GM21619 (cell line): ENCODE measurements at regions not wholly inside any gene's neighbourhood (a gene's known extent, or its start where the extent isn't known, plus 50 kb on each side); places are given as distances from the start of the nearest gene placed in this dataset.
"Not testable (repeated sequence)": the region's sequence is repeated elsewhere in the genome, so short reads cannot be mapped to it uniquely, and the experiment has no call there.

Experiments
- ATAC-seq: cut with Tn5 transposase; IDR thresholded peaks from one replicate; pipeline ENCODE4 v1.9.1; 2021; ENCODE audit not compliant: unreplicated experiment

DNA sequence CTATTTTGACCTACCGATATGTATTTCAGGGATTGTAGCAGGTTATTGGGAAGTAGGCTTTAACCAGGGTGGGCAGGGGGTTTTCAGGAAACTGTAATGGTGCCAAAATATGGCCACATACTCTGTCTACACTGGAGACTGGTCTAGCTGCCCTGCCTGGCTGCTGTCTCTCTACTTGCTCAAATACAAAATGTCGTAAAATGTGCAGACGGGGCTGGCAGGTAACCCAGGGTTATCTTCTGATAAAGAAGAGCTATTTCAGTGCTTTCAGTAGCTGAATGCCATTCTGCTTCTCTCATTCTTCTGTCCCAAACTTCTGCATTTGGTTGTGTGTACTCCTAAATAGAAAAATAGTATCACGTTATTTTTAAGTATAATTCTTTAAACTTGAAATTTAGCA is 616.2 kb downstream of the EPM2A start:
- ATAC-seq = no peak

DNA sequence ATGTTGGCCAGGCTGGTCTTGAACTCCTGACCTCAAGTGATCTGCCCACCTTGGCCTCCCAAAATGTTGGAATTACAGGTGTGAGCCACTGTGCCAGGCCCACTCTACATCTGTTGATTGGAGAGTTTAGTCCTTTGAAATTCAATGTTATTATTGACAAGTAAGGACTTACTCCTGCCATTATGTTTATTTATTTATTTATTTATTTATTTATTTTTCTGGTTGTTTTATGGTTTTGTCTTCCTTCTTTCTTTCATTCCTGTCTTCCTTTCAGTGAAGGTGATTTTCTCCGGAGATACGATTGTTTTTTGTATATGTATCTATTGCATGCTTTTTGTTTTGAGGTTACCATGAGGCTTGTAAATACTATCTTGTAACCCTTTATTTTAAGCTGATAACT is 602.6 kb downstream of the EPM2A start:
- no peak for ATAC-seq

DNA sequence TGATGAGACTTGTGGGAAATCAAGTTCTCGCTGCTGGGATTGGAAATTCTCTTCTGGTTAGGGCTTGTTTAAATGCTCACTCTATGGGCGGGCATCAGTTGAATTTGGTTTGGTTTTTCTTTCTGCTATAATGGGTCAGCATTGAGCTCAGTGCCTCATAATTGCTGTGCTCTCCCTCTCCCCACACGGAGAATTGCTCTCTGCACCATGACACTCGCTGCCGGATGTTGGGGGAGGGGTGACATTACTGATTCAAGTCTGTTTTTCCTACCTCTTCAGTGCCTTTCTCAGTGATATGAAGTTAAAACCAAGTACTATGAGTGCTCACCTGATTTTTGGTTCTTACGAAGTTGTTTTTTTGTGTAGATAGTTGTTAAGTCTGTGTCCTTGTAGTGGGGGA is 599.6 kb downstream of the EPM2A start:
- no peak for ATAC-seq

DNA sequence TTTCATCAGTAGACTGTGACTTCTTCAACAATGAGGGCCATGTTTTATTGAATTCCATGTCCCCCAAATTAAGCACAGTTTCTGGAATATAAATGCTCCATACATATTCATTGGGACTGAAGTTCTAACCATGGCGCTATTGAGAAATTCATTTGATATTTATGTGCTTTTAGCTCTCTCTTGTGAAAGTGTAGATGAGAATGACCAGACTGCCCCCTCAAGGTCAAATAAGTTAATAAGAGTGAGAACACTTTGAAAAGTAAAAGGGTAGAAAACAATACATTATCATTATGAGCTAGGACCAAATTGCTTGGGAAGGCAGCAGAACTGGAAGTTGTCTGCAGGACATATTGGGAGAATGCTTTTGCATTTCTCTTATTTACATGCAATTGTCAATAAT is 597.9 kb downstream of the EPM2A start:
- ATAC-seq = no peak

DNA sequence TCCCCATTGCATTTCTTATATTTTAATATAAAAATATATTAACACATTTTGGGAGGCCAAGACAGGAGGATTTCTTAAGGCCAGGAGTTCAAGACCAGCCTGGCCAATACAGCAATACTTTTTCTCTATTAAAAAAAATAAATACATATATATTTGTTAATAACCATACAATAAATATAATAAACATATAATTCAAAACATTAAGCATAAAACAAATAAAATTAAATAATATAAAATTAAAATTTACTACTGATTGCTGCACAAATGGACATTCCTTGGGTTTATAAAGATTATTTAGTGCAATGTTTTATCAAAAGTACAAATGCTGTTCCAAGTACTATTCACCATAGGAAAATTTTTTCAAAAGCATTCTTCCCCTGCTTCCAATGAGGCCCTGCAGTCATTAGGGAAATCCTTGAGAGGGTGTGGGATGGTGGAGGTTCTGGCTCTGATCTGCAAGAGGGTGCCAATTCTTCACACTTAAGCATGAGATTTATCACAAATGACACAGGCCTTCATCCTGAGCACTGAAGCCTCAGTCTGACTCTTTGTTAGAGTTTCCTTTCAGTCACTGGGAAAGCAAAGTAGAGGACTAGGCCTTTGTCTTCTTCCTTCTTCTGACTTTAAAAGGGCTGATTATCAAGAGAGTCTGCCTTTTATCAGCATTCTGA is 596.7 kb downstream of the EPM2A start:
- no peak for ATAC-seq

DNA sequence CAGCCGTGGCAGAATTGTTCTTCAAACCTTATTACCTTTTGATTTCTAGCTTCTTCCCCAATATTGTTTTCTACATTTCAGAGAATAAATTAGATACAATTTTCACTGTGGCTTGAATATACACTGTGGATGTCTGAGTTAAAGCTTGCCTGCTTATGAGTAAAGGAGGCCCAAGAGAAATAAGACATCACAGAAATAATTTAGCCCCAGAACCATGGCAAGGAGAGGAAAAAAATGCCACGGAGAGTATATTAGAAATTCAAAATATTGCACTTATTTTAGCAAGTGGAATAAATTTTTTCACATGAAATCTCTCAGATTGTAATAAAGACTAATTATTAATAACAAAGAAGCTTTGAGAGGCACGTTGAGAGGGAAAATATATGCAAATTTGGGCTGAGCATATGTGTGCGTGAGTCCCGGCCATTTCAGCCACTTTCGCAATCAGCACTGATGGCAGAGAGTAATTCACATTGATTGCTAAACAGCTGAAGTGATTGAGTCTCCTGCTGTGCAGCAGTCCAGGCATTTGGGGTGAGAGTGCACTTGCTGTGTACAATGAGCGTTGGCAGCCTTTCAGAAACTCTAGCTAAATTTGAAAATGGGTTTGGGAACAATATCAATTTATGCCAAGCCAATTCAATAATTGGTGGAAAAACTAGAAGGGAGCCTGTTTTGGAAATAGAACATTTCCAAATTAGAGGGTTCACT is 596.0 kb downstream of the EPM2A start:
- ATAC-seq = no peak

DNA sequence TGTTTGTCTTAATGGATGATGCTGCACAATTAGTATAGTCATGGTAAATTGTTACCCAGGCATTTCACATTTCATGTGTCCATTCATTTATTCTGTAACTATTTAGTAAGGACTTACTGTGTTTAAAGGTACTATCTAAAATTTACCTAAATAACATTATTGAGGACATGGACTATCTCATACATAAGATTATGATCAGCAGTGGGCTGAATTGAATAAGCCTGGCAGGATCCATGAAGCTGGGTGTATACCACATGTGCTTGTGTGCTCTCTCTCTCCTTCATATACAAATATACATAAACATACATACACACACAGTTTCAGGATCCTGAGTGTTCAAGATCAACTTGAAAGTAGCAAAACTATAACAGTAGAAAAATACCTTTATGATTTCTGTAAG is 595.4 kb downstream of the EPM2A start:
- no peak for ATAC-seq

DNA sequence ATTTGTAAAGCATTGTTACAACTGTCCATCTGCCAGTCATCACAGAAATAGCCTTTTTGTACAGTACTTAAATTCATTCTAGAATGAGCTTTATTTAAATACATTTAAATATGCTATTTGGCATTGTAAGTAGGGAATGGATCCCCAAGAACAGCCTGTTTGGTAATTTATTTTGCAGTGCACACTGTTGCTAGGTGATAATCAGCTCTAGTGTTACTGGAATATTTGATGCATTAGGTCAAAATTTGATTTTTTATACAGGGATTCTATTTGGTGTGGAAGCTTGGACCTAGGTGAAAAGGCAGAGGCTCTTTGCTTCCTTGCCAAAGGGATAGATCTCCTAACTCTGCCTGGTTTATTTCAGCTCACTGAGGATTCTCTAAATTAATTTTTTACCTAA is 593.7 kb downstream of the EPM2A start:
- ATAC-seq = no peak

DNA sequence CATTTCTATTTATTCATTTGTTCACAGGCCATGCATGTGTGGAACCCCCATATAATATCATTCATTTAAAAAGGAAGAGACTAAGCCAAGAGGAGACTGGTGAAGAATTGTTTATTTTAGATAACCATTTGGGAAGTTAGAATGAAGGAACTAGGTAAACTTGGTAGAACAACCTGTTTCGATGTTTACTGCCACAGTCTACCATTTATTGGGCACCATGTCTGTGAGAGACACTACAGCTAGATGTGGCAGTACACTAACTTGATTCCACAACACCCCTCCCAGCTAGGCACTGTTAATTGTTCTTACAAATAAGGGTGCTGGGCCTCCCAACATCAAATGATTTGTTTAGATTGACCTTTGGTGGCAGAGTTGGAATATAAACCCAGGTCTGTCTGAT is 592.4 kb downstream of the EPM2A start:
- ATAC-seq = no peak

DNA sequence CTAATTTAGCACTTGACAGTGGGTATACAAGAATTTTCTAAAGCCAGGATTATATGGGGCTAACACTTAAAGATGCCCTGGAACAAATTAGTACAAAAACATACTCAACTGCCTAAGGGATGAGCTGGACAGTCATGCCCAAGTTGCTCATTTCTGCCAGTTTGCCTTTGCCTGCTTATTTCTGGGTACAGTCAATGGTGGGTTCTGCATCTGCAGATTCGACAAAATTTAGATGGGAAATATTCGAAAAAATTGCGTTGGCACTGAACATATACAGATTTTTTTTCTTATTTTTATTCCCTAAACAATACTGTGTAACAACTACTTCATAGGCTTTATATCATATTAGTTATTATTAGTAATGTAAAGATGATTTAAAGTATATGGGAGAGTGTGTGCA is 591.9 kb downstream of the EPM2A start:
- ATAC-seq = no peak

DNA sequence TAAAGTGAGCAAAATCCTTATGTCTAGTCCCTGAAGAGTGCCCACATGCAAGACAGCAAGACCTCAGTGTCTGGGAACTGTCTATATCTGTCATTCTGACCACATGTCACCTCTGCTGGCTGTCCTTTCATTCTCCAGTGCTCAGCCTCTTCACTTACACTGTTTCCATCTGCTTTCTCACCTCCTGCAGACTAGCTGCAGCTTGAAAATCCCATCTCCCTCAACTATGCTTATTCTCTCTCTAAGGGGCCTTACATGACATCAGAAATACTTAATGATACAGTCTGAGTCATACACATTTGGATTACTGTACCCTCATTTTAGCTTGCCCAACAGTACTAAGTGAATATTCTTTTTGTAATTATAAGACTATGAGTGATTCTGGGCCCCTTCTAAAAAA is 587.8 kb downstream of the EPM2A start:
- no peak for ATAC-seq

DNA sequence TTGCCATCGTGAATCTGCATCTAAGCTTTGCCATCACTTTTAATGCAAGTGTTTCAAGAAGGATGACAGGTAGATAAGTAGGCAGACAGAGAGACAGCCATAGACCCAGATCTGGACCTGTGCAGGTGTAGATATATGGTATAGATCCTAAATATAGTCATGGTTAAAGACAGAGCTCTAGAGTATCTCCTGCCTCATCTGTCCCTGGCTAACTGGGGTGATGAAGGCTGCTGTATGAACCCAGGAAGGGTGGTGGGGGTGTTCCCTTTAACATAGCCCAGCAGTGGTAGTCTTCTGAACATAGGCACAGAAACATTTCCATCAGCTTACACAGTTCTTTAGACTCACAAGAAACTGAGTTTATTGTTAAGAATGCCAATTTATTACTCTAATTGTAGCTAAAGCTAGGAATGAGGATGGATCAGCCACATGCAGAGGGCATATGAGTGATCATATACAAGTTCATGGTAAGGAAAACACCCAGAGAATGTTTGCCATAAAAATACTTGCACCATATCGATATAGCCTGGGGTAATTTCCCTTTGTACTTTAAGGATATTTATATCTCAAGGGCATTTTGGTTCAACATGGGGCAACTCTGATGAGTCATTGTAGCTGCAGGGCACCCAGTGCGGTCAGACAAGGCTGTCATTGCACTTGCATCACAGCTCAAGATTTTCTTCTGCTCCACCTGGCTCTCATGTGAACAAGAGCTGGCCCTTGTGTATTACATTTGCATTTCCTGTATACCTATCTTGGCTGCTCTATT is 587.2 kb downstream of the EPM2A start:
- ATAC-seq = peak; percentile 62

DNA sequence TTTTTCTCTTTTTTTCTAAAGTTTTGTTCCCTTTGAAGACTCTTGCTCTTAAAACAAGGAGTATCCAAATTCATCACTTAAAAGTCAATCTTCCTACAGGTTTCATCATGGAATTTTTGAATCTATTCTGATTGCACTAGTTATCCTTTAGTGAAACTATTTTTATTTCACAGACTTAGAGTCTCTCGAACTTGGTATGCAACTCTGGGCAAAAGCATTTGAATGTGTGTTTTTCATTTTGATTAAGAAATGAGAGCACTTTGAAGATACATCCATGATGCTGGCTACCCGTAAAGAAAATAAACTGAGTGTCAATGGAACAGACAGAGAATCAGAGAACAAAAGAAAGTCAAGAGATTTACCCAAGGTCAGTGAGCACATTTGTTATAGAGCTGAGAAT is 586.5 kb downstream of the EPM2A start:
- ATAC-seq = no peak

DNA sequence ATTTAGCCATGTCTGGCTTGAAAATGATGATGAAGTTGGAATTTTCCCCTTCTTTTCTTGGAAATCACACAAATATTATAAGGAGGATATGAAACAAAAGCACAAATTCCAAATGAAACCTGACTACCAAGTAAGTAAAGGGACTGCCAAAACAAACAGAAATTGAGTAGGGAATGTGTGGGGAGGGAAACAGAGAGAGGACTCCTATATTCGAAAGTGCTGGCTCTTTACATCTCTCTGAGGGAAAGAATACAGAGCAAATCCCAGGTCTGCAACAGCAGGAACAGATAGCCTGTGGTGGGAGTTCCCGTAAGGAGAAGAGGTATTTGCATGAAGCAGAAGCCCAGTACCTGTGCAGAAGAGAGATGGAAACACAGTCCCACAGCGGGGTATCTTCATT is 583.7 kb downstream of the EPM2A start:
- ATAC-seq = no peak

DNA sequence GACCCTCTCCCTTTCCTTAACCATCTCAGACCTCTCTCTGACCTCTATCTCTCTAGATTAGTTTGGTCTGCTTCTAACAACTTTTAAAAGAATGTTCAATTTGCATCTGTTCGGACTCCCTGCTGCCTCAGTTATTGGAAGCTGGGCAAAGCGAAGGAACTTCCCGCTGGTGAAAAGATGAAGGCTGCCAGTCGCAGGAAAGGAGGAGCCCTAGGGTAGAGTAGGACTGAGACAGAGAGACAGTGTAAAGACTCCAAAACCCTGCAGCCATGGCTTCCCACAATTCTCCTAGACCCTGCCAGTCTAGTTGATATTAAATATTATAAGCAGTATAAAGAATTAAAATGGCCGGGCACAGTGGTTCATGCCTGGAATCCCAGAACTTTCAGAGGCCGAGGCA is 581.8 kb downstream of the EPM2A start:
- ATAC-seq = no peak

DNA sequence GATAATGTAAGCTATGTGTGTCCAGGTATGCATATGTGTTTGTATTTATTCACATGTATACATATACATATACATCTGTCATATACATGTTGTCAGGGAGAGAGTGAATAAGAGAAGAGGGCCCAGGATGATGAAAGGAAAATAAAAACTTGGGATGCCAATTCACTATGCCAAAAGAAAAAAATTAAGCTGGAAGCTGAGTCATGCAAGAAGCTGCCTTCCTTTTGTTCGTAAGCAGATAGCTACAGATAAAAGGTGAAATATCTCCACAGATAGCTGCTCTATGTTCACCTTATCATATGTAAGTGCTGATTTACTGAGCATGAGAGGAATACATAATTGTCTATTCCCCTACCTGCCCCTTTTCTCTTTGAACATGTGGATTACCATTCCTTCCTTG is 579.9 kb downstream of the EPM2A start:
- ATAC-seq = no peak

DNA sequence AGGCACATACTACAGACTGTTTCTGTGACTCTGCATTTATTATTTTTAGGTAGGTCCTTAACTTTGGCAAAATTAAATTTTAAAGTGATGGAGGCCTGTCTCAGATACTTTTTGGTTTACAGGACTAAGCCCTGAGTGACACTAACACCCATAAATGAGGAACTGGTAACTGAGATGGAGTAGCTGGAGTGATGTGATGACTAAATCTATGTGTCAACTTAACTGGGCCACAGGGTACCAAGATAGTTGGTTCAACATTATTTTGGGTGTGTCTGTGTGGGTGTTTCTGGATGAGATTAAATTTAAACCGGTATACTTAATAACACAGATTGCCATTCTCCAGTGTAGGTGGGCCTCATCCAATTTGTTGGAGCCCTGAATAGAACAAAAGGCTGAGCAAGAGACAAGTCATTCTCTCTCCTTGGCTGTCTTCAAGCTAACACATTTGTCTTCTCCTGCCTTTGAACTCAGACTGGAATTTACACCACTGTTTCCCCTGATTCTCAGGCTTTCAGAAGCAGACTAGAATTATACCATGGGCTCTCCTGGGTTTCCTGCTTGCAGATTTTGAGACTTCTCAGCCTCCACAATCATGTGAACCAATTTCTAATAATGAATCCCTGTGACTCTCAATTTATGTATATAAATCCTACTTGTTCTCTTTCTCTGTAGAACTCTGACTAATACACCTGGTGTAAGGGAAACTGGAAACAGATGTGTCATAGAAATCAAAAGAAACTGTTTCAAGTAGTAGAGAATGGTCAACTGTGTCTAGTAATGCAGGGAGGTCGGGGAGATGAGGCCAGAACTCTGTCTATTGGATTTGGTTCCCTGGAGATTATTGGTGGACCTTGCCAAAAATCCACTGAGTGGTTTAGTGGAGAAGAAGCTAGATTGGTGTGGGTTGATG is 579.2 kb downstream of the EPM2A start:
- no peak for ATAC-seq

DNA sequence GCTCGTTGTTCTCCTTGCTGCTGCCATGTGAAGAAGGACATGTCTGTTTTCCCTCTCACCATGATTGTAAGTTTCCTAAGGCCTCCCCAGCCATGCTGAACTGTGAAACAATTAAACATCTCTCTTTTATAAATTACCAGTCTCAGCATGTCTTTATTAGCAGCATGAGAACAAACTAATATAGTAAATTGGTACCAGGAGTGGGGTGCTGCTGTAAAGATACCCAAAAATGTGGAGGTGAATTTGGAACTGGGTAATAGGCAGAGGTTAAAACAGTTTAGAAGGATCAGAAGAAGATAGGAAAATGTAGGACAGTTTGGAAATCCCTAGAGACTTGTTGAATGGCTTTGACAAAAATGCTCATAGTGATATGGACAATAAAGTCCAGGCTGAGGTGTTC is 576.7 kb downstream of the EPM2A start:
- not testable (repeated sequence) for ATAC-seq

DNA sequence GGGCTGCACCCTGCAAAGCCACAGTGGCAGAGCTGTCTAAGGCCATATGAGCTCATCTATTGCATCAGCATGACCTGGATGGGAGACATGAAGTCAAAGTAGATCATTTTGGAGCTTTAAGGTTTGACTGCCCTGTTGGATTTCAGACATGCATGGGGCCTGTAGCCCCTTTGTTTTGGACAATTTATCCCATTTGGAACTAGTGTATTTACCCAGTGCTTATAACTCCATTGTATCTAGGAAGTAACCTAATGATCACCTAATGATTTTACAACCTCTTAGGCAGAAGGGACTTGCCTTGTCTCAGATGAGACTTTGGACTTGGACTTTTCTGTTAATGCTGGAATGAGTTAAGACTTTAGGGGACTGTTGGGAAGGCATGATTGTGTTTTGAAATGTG is 575.4 kb downstream of the EPM2A start:
- no peak for ATAC-seq

DNA sequence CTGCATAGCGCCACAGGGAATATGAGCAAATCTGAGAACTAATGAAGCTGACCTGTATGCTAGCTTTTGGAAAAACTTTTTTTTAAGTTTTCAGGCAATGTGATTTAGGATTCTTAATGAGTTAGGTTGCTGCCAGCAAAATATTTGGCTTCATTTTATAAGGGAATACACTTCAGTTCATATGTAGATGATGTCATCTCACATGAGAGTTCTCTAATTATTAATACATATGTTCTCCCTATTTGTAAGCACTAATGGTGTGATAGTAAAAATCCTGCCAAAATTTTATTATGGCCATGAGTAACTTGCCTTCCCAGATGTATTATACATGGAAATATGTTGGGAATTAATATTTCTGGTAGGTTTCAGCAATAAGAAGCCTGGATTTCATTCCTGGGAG is 573.8 kb downstream of the EPM2A start:
- no peak for ATAC-seq

DNA sequence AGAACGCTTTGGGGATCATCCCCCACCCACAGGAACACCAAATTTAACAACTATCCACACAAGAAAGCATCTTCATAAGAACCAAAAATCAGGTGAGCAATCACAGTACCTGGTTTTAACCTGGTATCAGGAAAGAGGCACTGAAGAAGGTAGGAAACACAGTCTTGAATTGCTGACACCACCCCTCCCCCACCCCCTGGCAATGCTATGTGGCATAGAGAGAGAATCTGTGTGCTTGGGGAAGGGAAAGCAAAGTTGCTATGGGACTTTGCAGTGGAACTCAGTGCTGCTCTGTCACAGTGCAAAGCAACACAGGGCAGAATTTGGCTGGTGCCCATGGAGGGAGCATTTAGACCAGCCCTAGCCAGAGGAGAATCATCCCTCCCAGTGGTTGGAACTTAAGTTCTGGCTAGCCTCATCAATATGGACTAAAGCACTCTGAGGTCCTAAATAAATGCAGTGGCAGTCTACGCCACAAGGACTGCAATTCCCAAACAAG is 565.5 kb downstream of the EPM2A start:
- no peak for ATAC-seq
